ENCODE measurements at regions not wholly inside any gene's neighbourhood (a gene's known extent, or its start where the extent isn't known, plus 50 kb on each side); places are given as distances from the start of the nearest gene placed in this dataset.
"Not testable (repeated sequence)": the region's sequence is repeated elsewhere in the genome, so short reads cannot be mapped to it uniquely, and the experiment has no call there.

DNA sequence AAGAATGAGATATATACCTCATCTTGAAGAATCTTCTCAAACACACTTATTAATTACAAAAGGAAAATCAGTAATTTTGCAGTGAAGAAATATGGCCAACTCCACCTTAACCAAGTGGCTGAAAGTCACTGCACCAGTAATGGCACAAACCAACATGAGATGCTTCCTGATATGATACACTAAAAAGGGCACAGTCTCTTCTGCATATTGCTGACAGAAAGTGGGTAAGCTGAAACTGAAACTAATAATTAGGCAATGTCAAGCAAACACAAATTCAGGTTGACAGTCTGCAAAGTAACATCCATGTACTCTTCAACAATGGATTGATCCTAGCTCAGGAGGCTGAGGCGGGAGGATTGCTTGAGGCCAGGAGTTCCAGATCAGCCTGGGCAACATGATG lies 56.1 kb downstream of the ZNF22 start:
- not testable (repeated sequence) for DNase-seq

GRCh38 chr10:45058580-45058979 lies 57.9 kb downstream of the ZNF22 start:
- no peak for DNase-seq

GRCh38 chr10:45058992-45059561 lies 58.4 kb downstream of the ZNF22 start:
- DNase-seq: no peak

DNA sequence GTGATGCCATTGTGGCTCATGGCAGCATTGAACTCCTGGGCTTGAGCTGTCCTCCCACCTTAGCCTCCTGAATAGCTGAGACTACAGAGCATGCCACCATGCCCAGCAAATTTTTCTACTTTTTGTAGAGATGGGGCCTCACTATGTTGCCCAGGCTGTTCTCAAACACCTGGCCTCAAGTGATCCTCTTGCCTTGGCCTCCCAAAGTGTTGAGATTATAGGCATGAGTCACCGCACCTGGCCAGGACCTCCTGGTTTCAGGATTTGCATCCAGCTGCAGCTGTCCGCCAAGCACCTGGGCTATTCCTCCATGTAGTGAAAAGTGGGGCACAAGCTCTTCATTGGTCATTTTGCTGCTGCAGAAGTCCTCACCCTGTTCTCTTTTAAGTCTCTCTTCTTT lies 58.9 kb downstream of the ZNF22 start:
- DNase-seq: no peak

- DNase-seq: no peak
These were observed 61.3 kb downstream of the ZNF22 start for GRCh38 chr10:45061982-45062381.

- DNase-seq: no peak
These were observed 63.0 kb downstream of the ZNF22 start for GRCh38 chr10:45063591-45064231.

DNA sequence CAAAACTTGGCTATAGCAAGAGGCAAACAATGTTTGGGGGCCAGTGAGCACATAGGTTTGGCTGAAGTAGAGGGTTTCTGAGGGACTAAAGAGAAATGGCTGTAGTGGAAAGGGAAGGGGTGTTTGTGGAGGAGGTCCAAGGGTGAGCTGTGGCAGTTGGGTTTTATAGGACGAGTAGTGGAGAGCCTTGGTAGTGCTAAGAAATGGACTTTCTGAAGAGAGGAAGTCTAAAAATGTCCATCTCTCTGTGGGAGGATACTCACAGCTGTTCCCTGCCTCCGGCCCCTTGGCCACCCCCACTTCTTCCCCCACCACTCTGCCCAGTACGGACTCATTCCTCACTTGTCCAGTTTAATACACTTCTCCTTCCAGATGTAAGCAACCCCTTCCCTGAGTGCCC lies 64.3 kb downstream of the ZNF22 start:
- no peak for DNase-seq

DNA sequence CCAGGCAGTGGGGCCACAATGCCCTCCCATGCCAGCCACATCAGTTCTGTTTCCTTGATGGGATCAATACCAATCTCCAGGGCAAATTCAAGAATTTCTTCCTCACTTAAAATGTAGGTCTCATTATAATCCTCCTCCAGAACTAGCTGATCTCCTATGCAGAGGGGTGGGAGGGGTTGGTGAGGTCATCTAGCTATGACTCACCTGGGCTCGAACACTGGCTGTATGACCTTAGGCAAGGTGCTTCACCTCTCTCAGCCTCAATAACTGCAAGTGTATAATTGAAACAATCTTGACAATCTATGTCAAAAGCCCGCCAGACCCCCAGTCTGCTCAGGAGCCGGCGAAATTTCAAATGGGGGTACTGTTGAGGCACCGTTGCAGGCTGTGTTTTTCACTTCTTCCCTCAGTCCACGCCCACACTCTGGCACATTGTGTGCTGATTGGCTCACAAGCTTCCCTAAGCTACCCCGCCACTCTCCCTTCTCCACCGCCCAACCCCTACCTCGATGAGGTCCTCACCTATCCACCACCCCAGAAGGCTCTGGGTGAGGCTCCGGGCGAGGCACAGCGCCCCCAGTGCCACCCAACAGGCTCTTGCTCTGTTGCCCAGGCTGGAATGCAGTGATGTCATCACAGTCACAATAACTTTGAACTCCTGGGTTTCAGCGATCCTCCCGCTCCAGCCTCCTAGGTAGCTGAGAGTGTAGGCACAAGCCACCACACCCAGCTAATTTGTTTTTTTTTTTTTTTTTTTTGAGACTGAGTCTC lies 70.5 kb downstream of the ZNF22 start:
- DNase-seq: no peak

- no peak for DNase-seq
These were observed 74.5 kb downstream of the ZNF22 start for GRCh38 chr10:45075216-45075615.

GRCh38 chr10:45075826-45076380 lies 75.2 kb downstream of the ZNF22 start:
- DNase-seq: no peak

GRCh38 chr10:45076891-45077290 lies 76.2 kb downstream of the ZNF22 start:
- no peak for DNase-seq

DNA sequence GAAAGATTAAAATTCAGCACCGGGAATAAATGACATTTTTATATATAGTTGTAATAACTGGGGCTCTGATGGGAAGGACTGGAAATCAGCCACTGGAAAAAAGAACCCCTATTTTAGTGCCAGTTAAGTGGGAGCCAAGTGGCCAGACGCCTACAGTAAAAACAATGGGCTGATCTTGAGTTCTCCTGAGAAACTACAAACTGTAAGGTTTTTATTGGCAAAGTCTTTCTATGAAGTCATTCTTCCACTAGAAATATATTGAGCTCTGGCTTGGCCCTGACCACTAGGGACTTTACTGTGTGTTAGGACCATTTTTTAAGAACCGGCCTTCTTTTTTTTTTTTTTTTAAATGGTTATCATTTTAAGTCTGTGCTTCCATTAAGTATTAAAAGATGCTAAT lies 79.6 kb downstream of the ZNF22 start:
- DNase-seq: no peak

GRCh38 chr10:45082176-45082575 lies 81.5 kb downstream of the ZNF22 start:
- no peak for DNase-seq

- no peak for DNase-seq
These were observed 91.2 kb downstream of the ZNF22 start for GRCh38 chr10:45091968-45092367.

- no peak for DNase-seq
These were observed 93.2 kb downstream of the ZNF22 start for GRCh38 chr10:45093945-45094344.

DNA sequence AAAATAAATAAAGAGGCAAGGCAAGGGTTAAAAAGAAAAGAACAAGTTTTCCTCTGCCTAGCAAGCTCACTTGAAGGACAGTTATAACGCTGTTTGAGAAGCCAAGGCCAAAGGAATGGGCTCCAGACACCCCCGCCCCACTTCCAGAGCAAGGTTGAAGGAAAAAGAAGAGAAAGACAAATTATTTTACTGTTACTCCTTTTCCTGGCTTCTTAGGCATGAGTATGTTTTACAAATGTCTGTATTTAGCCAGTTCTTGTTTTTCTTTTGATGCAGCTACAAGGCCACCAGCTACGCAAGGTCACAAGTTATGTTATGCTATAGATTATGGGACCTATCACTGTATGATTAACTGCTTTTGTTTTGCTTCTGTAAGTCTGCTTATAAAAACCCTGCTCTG lies 94.6 kb downstream of the ZNF22 start:
- DNase-seq: no peak

- DNase-seq: no peak
These were observed 95.3 kb downstream of the ZNF22 start for GRCh38 chr10:45096001-45096400.

GRCh38 chr10:45100429-45100828 lies 99.7 kb downstream of the ZNF22 start:
- no peak for DNase-seq

DNA sequence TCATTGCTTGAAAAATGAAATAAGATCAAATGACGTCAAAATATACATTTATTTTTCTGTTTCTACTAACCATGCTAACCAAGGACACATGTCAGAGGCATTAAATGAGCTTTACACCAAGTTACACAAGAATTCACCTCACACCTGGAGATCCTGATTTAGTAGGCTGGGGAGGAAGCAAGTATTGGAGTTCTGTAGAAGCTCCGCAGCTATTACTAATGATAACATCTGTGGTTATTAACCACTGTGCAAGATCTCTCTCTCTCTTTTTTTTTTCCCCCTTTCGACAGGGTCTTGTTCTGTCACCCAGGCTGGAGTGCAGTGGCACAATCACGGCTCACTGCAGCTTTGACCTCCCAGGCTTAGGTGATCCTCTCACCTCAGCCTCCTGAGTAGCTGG lies 104.0 kb downstream of the ZNF22 start:
- no peak for DNase-seq

DNA sequence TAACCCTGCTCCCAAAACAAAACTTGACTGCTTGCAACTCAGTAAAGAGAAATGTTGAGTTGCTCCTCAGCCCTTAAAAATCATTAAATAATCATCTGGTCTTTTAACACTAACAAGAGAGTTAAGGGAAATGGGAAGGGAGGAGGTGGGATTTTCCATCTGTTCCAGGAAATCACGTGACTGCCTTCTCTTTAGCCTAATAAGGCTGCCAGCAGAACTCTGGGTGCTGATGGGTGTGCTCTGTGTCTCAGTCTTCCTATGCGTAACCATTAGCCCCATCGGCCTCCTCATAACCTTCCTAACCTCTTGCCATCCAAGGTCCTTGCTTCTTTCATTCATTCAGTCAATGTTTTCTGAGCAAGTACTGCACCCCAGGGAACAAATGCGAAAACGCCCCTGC lies 104.6 kb downstream of the ZNF22 start:
- DNase-seq: not testable (repeated sequence)

GRCh38 chr10:45106236-45106856 lies 105.6 kb downstream of the ZNF22 start:
- no peak for DNase-seq

GRCh38 chr10:45111509-45111908 lies 110.8 kb downstream of the ZNF22 start:
- DNase-seq: no peak

DNA sequence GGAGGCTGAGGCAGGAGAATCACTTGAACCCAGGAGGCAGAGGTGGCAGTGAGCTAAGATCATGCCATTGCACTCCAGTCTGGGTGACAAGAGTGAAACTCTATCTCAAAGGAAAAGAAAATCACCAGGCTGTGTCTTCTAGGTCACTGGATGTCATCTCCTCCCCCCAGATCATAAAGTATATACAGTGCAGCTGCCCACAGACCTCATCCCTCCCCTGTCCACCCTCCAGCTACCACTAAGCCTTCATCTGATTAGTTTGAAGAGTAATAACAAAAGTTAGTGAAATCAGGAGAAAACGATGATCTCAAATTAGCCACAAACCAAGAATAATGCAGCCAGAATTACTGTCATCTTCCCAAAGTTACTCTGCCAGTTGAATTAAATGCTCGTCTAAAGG lies 117.2 kb downstream of the ZNF22 start:
- DNase-seq: not testable (repeated sequence)

DNA sequence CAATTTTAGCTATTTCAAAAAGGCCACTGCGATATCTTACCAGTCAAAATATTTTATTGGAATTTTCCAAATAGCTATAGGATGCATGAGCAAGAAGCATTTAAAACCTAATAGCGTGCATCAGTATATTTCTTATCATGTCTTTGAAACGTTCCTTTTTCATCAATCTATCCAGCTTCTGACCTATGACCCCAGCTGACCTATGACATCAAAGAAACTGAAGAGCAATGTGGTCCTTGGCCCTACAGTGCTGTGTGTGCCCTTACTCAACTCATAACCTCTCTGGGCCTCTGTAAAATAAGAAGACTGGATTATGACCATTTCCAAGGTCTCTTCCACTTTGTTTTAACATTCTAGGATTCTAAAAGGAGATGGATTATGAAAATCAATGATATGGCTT lies 118.2 kb downstream of the ZNF22 start:
- DNase-seq: no peak
